Endometrial microvascular endothelial cells (primary cell): ENCODE measurements at regions not wholly inside any gene's neighbourhood (a gene's known extent, or its start where the extent isn't known, plus 50 kb on each side); places are given as distances from the start of the nearest gene placed in this dataset.
"Not testable (repeated sequence)": the region's sequence is repeated elsewhere in the genome, so short reads cannot be mapped to it uniquely, and the experiment has no call there.

Source experiments
- in situ Hi-C: cut with HindIII; loops from 2 replicates; pipeline ENCODE4 v1.10.0; 2017; ENCODE audit warnings: low sequenced_read_pairs, low pct_unique_long_range_greater_than_20kb; ENCODE audit errors: inconsistent ontology term

- in situ Hi-C loops, result no loop called here
Observed at GRCh38 chr15:31433091-31433490, 106.5 kb downstream of the KLF13 start.

GRCh38 chr15:31433574-31433973 is 106.9 kb downstream of the KLF13 start:
- in situ Hi-C loops, result no loop called here

- in situ Hi-C loops, result no loop called here
Observed at GRCh38 chr15:31434275-31434587, 107.6 kb downstream of the KLF13 start.

DNA sequence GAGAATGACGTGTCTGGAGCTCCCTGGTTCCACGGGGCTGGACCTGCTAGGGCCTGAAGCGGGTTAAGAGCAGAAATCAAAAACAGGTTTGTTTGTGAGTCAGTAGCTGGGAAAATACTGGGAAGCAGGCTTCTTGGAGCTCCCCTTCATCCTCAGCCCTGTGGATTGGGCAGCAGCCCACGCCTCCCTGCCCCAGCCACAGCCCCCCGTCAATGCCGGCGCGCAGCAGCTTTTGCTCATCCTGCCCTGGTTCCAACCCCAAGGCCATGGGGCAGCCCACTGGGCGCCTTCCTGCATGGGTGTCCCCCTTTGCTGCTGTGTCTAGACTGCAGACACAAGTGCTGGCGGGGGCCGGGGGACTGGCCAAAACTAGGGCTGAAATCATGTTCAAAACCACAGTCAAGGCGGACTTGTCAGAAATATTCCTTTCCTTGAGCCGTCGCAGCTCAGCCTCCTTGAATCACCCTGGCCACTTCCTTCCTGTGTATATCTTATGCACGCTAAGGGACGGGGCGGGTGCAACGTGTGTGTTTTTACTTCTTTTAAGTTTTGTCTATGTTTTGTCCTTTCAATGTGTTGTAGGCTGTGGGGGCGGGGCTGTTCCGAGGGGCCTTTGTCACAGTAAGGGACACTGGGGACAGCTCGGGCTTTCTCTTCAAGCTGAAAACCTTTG is 108.1 kb downstream of the KLF13 start:
- in situ Hi-C loops, result no loop called here

GRCh38 chr15:31435261-31435911 is 108.8 kb downstream of the KLF13 start:
- in situ Hi-C loops, result no loop called here

DNA sequence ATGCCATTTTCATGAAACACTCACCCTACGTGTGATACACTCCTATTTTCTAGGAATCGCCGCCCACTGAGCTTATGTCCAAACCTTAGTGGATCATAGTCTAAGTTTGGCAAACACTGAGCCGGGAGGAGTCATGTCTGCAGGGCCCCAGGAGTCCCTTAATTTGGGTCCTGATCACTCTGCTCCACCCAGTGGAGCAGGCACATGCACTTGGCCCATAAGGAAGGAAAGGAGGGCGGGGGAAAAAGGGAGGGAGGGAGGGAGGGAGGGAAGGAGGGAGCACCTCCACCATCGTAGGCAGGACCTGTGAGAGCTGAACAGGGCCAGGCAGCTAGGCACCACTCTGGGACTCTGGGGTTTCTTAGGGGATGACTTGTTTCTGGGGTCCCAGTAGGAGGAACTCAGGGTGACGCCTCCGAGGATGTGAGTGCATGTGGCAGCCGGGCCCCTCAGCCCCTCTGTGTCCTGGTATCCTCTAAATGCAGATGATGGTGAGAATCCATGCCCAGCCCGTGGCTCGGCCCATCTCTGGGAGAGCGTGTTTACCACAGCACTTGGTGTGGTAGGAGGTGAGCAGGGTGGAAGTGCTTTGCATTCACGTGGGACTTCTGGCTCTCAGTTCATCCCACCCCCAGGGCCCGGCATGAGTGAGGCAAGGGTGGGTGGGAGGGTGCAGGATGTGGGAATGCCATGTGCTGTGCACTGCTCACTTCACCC is 109.4 kb downstream of the KLF13 start:
- in situ Hi-C loops, result no loop called here

DNA sequence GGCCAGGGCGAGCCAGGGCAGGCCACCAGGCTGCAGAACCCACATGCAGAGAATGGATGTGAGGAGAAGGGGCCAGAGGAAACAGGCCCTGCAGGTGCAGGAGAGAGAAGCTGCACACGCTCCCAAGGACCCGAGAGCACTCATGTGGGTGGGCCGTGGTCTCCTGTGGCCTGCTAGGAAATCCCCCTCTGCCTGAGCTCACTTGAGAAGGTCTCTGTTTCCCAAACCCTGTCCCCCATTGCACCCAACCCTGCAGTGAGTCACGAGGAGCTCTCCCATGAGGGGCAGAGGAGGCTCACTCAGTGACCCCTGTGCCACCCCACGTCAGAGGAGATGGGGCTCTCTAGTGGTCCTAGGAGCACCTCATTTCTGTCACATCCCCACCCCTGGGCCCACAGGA is 111.1 kb downstream of the KLF13 start:
- in situ Hi-C loops, result no loop called here

GRCh38 chr15:31438601-31439265 is 112.1 kb downstream of the KLF13 start:
- in situ Hi-C loops, result no loop called here

GRCh38 chr15:31439328-31439727 is 112.7 kb downstream of the KLF13 start:
- in situ Hi-C loops, result no loop called here

- in situ Hi-C loops, result not testable (repeated sequence)
Observed at GRCh38 chr15:31440216-31440615, 113.6 kb downstream of the KLF13 start.

DNA sequence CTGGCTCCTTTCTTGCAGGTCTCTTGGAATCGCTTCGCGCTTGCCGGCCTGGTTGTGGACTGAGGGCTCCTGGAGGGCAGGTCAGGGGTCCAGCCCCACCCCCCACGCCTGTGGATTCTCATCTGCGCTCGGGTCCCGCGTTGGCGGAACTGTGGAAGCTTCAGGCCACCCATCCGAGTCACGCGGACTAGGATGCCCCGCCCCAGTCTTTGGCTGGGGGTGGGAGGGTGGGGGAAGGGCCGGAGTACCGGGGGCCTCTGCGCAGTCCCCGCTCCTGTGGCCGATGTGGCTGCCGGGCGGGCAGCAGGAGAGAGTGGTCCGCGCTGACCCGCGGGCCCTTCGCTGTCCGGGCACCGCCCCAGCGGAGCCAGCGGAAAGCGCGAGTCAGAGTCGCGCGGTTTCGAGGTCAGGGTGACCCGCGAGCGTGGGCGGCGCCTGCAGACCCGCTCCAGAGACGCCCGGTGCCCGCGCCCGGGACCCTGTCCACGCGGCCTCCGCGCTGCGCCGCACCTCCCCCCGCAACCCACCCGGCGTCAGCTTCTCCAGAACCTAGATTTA is 114.2 kb downstream of the KLF13 start:
- in situ Hi-C loops, result no loop called here

GRCh38 chr15:31442226-31442625 is 115.6 kb downstream of the KLF13 start:
- in situ Hi-C loops, result no loop called here

GRCh38 chr15:31442699-31443111 is 116.1 kb downstream of the KLF13 start:
- in situ Hi-C loops, result no loop called here

GRCh38 chr15:31444844-31445243 is 118.2 kb downstream of the KLF13 start:
- in situ Hi-C loops, result no loop called here

DNA sequence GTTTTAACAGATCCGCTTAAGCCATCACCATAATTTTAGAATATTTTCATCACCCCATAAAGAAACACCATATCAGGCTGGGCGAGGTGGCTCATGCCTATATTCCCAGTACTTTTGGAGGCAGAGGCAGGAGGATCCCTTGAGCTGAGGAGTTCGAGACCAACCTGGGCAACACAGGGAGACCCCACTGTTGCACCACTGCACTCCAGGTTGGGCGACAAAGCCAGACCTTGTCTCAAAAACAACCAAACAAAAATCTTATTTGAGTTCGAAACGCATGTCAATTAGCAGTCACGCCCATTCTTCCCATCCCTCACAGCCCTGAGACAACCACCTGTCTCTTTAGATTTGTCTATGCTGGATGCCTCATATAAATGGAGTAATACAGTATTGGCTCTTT is 119.9 kb downstream of the KLF13 start:
- in situ Hi-C loops, result no loop called here

DNA sequence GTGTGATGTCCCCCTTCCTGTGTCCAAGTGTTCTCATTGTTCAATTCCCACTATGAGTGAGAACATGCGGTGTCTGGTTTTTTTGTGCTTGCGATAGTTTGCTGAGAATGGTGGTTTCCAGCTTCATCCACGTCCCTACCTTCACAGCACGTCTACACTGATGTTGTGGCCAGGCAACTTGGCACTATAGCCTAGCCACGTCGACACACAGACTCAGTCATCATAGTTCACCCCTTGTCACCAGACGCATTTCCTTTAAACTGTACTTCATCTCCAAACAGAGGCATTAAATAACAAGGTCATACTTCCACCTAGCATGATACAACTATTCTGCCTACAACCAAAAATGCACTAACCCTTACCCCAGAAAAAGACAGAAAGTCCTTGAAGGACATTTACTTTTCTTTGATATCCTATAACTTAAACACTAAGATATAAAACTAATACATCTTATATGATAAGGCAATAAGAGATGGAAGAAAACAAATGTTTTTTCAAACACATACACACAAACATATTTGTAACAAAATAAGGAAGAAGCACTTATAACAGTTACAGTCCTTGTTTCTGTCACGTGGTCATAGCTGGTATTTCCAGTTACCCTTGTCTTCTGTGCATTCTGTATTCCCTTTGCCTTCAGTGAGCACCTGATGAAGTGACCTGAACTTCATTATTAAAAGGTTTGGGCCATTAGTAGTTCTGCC is 121.4 kb downstream of the KLF13 start:
- in situ Hi-C loops, result no loop called here

DNA sequence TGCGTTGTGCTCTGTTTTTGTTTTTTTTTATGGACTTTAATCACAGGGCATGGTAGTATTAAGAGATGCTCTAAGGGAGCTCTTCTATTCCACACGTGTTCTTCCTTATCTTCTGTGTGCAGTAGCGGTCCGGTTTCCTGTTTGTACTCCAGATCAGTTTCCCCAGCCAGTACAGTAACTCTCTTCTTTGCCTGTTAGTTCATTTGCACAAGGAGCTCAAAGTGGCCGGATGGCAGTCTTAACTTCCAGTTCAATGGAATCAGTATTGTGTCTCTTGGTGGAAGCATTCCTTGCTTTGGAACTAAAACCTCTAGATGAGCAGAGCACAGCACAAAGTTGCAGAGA is 122.0 kb downstream of the KLF13 start:
- in situ Hi-C loops, result no loop called here

DNA sequence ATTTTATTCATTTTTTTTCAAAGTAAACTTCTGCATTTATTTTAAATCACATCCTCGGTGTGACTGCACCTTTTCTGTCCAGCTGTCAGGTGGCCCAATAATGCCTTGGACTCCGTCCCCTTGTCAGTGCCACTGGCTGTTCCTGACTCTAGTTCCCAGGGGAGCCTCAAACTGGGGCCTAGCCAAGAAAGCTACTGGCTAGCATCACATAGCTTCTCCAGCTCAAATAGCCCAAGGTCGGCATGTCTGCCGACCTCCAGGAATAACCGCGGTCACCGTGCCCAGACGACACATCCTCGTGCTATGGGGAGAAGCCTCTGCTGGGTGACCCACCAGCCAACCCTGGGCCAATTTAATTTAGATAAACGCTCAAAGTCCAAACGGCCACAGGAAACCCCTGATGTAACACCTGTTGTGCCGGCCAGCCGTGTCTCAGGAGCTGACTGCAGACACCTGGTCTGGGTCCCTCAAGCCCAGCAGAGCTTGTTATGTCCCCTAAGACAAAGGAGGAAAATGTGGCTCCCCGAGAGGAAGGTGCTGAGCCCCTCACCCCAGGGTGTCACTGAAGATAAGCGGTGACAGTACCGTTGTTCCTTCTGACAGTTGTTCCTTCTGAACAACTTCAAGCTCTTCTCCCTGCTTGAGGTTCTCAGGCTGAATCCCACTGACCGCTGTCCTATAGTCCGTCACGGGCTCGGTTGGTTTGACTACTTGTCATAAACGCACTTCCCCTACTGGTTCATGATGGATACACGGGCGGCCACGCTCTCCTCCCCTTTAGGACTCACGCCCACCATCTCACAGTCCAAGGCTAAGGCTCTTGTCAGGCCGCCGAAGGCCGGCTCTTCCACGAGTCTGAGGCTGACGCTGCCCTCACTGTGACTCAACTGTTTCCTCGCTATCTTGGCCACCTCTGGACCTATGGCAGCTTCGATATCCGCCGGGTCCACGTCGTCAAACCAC is 126.2 kb downstream of the KLF13 start:
- in situ Hi-C loops, result no loop called here
